ENCODE measurements at regions not wholly inside any gene's neighbourhood (a gene's known extent, or its start where the extent isn't known, plus 50 kb on each side); places are given as distances from the start of the nearest gene placed in this dataset.

- Histone ChIP-seq H3K27ac (ENCODE audit: insufficient read depth in 1 of 2, low read depth in 1 of 2, low read length in 2 of 2, poor library complexity in 1 of 2, severe bottlenecking in 2 of 2) (no peak overlapping the region), H3K36me3 (ENCODE audit: control insufficient read depth in 4 of 4, insufficient read depth in 4 of 4, low read length in 3 of 4) (no peaks in the 10 kb centered on the region), H3K9me3 (ENCODE audit: control extremely low read depth in 1 of 5, control insufficient read depth in 4 of 5, insufficient read depth in 2 of 5, low read depth in 1 of 5, low read length in 4 of 5) (no peaks in the 10 kb centered on the region), H3K4me3 (ENCODE audit: control insufficient read depth in 1 of 7, extremely low read depth in 1 of 7, insufficient read depth in 4 of 7, low read depth in 2 of 7, low read length in 6 of 7) (no peak overlapping the region), H3K27me3 (replicated peaks in 2 of 5; ENCODE audit: control insufficient read depth in 4 of 5, insufficient read depth in 5 of 5, low read length in 4 of 5) (no peaks in the 10 kb centered on the region), H3K4me1 (ENCODE audit: control extremely low read depth in 1 of 4, control insufficient read depth in 4 of 4, insufficient read depth in 4 of 4, low read length in 3 of 4) (no peaks in the 10 kb centered on the region)
- DNase-seq: no peak
- POLR2A ChIA-PET: no interaction called here
- CTCF ChIA-PET: no interaction called here
- 43% methylated on average over 1 of the region's 2 CpGs for WGBS (ENCODE audit: insufficient coverage)
Observed at GRCh38 chrX:14476205-14476604, 53.1 kb upstream of the GLRA2 start.

DNA sequence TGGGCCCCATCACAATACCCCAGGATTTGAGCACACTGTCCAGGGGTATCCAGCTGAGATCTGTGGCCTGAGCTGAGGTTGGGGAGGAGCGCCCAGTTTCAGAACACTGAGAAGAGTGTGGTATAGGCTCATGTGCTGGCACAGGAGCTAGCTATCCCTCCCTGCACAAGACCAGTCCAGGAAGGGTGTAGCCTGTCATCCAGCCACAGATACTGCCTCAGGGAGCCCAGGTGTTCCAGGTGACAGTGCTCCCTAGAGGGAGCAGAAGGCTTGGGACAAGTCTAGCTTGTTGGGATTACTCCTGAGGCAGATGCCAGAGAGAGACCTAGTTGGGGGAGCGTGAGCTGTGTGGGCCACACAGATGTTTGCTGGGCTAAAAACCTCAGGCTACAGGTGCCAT, 79.6 kb upstream of the GLRA2 start:
- no peak overlapping the region for H3K4me3 ChIP-seq (ENCODE audit: control insufficient read depth in 1 of 7, extremely low read depth in 1 of 7, insufficient read depth in 4 of 7, low read depth in 2 of 7, low read length in 6 of 7)
- no peak for DNase-seq
- H3K9me3 ChIP-seq (ENCODE audit: control extremely low read depth in 1 of 5, control insufficient read depth in 4 of 5, insufficient read depth in 2 of 5, low read depth in 1 of 5, low read length in 4 of 5): no peaks in the 10 kb centered on the region
- ChIA-PET POLR2A (no interaction called here), CTCF (no interaction called here)
- H3K4me1 ChIP-seq (ENCODE audit: control extremely low read depth in 1 of 4, control insufficient read depth in 4 of 4, insufficient read depth in 4 of 4, low read length in 3 of 4): no peaks in the 10 kb centered on the region
- H3K27me3 ChIP-seq (replicated peaks in 2 of 5; ENCODE audit: control insufficient read depth in 4 of 5, insufficient read depth in 5 of 5, low read length in 4 of 5): no peaks in the 10 kb centered on the region
- 96% methylated on average over 2 of the region's 2 CpGs for WGBS (ENCODE audit: insufficient coverage)
- H3K27ac ChIP-seq (ENCODE audit: insufficient read depth in 1 of 2, low read depth in 1 of 2, low read length in 2 of 2, poor library complexity in 1 of 2, severe bottlenecking in 2 of 2): no peak overlapping the region
- H3K36me3 ChIP-seq (ENCODE audit: control insufficient read depth in 4 of 4, insufficient read depth in 4 of 4, low read length in 3 of 4): no peaks in the 10 kb centered on the region

- Histone ChIP-seq H3K9me3 (ENCODE audit: control extremely low read depth in 1 of 5, control insufficient read depth in 4 of 5, insufficient read depth in 2 of 5, low read depth in 1 of 5, low read length in 4 of 5) (no peaks in the 10 kb centered on the region), H3K4me3 (ENCODE audit: control insufficient read depth in 1 of 7, extremely low read depth in 1 of 7, insufficient read depth in 4 of 7, low read depth in 2 of 7, low read length in 6 of 7) (no peak overlapping the region), H3K27me3 (replicated peaks in 2 of 5; ENCODE audit: control insufficient read depth in 4 of 5, insufficient read depth in 5 of 5, low read length in 4 of 5) (no peaks in the 10 kb centered on the region), H3K4me1 (ENCODE audit: control extremely low read depth in 1 of 4, control insufficient read depth in 4 of 4, insufficient read depth in 4 of 4, low read length in 3 of 4) (no peaks in the 10 kb centered on the region), H3K36me3 (ENCODE audit: control insufficient read depth in 4 of 4, insufficient read depth in 4 of 4, low read length in 3 of 4) (no peaks in the 10 kb centered on the region), H3K27ac (ENCODE audit: insufficient read depth in 1 of 2, low read depth in 1 of 2, low read length in 2 of 2, poor library complexity in 1 of 2, severe bottlenecking in 2 of 2) (no peak overlapping the region)
- 92% methylated on average over 9 of the region's 9 CpGs for WGBS (ENCODE audit: insufficient coverage)
- ChIA-PET CTCF (no interaction called here), POLR2A (no interaction called here)
- no peak for DNase-seq
Observed at GRCh38 chrX:14448406-14448805, 80.9 kb upstream of the GLRA2 start.

DNA sequence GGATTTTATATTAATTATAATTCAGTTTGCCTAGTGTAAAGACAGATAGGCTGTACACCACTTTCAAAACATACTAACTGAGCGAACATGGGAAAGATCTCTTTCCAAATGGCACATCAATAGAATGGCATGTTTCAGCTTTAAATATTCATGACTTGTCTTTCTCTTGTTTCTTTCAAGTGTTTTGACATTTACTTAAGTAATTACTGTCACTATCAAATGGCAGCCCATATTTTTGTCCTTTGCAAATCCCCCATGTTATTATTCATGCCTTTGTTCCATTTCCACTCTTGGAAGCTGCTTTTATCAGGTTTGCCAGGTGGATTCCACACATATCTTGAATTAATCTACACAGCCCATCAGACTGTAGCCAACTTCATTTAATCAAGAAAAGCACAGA, 89.2 kb upstream of the GLRA2 start:
- Histone ChIP-seq H3K9me3 (ENCODE audit: control extremely low read depth in 1 of 5, control insufficient read depth in 4 of 5, insufficient read depth in 2 of 5, low read depth in 1 of 5, low read length in 4 of 5) (no peaks in the 10 kb centered on the region), H3K27ac (ENCODE audit: insufficient read depth in 1 of 2, low read depth in 1 of 2, low read length in 2 of 2, poor library complexity in 1 of 2, severe bottlenecking in 2 of 2) (no peak overlapping the region), H3K4me3 (ENCODE audit: control insufficient read depth in 1 of 7, extremely low read depth in 1 of 7, insufficient read depth in 4 of 7, low read depth in 2 of 7, low read length in 6 of 7) (no peak overlapping the region), H3K36me3 (ENCODE audit: control insufficient read depth in 4 of 4, insufficient read depth in 4 of 4, low read length in 3 of 4) (no peaks in the 10 kb centered on the region), H3K4me1 (ENCODE audit: control extremely low read depth in 1 of 4, control insufficient read depth in 4 of 4, insufficient read depth in 4 of 4, low read length in 3 of 4) (no peaks in the 10 kb centered on the region), H3K27me3 (replicated peaks in 2 of 5; ENCODE audit: control insufficient read depth in 4 of 5, insufficient read depth in 5 of 5, low read length in 4 of 5) (no peaks in the 10 kb centered on the region)
- ChIA-PET CTCF (no interaction called here), POLR2A (no interaction called here)
- 78% methylated on average over 1 of the region's 1 CpG for WGBS (ENCODE audit: insufficient coverage)
- DNase-seq: no peak

GRCh38 chrX:14427614-14428013, 101.7 kb upstream of the GLRA2 start:
- Histone ChIP-seq H3K9me3 (ENCODE audit: control extremely low read depth in 1 of 5, control insufficient read depth in 4 of 5, insufficient read depth in 2 of 5, low read depth in 1 of 5, low read length in 4 of 5) (no peaks in the 10 kb centered on the region), H3K36me3 (ENCODE audit: control insufficient read depth in 4 of 4, insufficient read depth in 4 of 4, low read length in 3 of 4) (no peaks in the 10 kb centered on the region), H3K4me3 (ENCODE audit: control insufficient read depth in 1 of 7, extremely low read depth in 1 of 7, insufficient read depth in 4 of 7, low read depth in 2 of 7, low read length in 6 of 7) (no peak overlapping the region), H3K4me1 (ENCODE audit: control extremely low read depth in 1 of 4, control insufficient read depth in 4 of 4, insufficient read depth in 4 of 4, low read length in 3 of 4) (no peaks in the 10 kb centered on the region), H3K27ac (ENCODE audit: insufficient read depth in 1 of 2, low read depth in 1 of 2, low read length in 2 of 2, poor library complexity in 1 of 2, severe bottlenecking in 2 of 2) (no peak overlapping the region), H3K27me3 (replicated peaks in 2 of 5; ENCODE audit: control insufficient read depth in 4 of 5, insufficient read depth in 5 of 5, low read length in 4 of 5) (no peaks in the 10 kb centered on the region)
- 44% methylated on average over 1 of the region's 1 CpG for WGBS (ENCODE audit: insufficient coverage)
- POLR2A ChIA-PET: no interaction called here
- CTCF ChIA-PET: no interaction called here
- no peak for DNase-seq

DNA sequence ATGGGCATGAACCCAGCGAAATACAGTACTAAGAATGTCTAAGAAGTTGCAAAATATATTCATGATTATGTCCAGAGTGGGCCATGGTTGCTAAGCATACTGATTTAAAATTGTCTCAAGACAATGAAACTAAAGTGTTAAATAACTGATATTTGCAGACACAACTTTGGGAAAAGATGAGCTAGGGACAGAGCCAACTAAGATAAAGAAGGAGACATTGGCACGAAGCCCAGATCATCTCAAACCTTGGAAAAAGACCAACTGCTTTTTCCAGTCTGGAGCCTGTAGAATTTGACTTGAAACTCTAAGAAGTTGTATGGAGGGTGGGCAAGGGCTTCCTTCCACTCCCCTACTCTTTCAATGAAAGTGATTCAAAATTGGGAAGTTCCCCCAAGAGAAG, 108.5 kb upstream of the GLRA2 start:
- Histone ChIP-seq H3K4me1 (ENCODE audit: control extremely low read depth in 1 of 4, control insufficient read depth in 4 of 4, insufficient read depth in 4 of 4, low read length in 3 of 4) (no peaks in the 10 kb centered on the region), H3K27ac (ENCODE audit: insufficient read depth in 1 of 2, low read depth in 1 of 2, low read length in 2 of 2, poor library complexity in 1 of 2, severe bottlenecking in 2 of 2) (no peak overlapping the region), H3K4me3 (ENCODE audit: control insufficient read depth in 1 of 7, extremely low read depth in 1 of 7, insufficient read depth in 4 of 7, low read depth in 2 of 7, low read length in 6 of 7) (no peak overlapping the region), H3K36me3 (ENCODE audit: control insufficient read depth in 4 of 4, insufficient read depth in 4 of 4, low read length in 3 of 4) (no peaks in the 10 kb centered on the region), H3K27me3 (replicated peaks in 2 of 5; ENCODE audit: control insufficient read depth in 4 of 5, insufficient read depth in 5 of 5, low read length in 4 of 5) (no peaks in the 10 kb centered on the region), H3K9me3 (ENCODE audit: control extremely low read depth in 1 of 5, control insufficient read depth in 4 of 5, insufficient read depth in 2 of 5, low read depth in 1 of 5, low read length in 4 of 5) (no peaks in the 10 kb centered on the region)
- CTCF ChIA-PET: no interaction called here
- POLR2A ChIA-PET: no interaction called here
- WGBS (ENCODE audit: insufficient coverage): 77% methylated on average over 2 of the region's 2 CpGs
- no peak for DNase-seq

- H3K4me3 ChIP-seq (ENCODE audit: control insufficient read depth in 1 of 7, extremely low read depth in 1 of 7, insufficient read depth in 4 of 7, low read depth in 2 of 7, low read length in 6 of 7): no peak overlapping the region
- H3K36me3 ChIP-seq (ENCODE audit: control insufficient read depth in 4 of 4, insufficient read depth in 4 of 4, low read length in 3 of 4): no peaks in the 10 kb centered on the region
- H3K27ac ChIP-seq (ENCODE audit: insufficient read depth in 1 of 2, low read depth in 1 of 2, low read length in 2 of 2, poor library complexity in 1 of 2, severe bottlenecking in 2 of 2): no peak overlapping the region
- peaks cover 0 to 2% (median 0%) of the 10 kb centered on the region in 5 experiments for H3K9me3 ChIP-seq (ENCODE audit: control extremely low read depth in 1 of 5, control insufficient read depth in 4 of 5, insufficient read depth in 2 of 5, low read depth in 1 of 5, low read length in 4 of 5)
- 60% methylated on average over 1 of the region's 1 CpG for WGBS (ENCODE audit: insufficient coverage)
- CTCF ChIA-PET: no interaction called here
- no peak for DNase-seq
- POLR2A ChIA-PET: no interaction called here
- no peaks in the 10 kb centered on the region for H3K4me1 ChIP-seq (ENCODE audit: control extremely low read depth in 1 of 4, control insufficient read depth in 4 of 4, insufficient read depth in 4 of 4, low read length in 3 of 4)
- H3K27me3 ChIP-seq (replicated peaks in 2 of 5; ENCODE audit: control insufficient read depth in 4 of 5, insufficient read depth in 5 of 5, low read length in 4 of 5): no peaks in the 10 kb centered on the region
Observed at GRCh38 chrX:14412686-14413085, 116.7 kb upstream of the GLRA2 start.

DNA sequence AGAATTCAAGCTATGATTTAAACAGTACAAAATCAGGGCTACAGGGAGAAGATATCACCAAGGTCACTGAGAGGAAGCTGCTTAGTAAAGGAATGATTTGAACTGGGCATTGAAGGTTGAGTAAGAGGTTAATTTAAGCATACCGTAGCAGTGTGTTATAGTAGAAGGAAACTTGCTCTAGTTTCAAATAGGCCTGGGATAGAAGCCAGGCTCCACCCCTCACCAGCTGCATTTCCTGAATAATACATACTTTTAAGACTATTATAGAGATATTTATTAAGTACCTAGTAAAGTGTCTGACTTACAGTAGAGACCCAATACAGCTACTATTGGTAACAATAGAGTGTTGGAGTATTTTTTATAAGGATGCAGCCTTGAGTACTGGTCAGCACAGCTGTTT, 118.0 kb upstream of the GLRA2 start:
- ChIA-PET POLR2A (no interaction called here), CTCF (no interaction called here)
- no peaks in the 10 kb centered on the region for H3K27me3 ChIP-seq (replicated peaks in 2 of 5; ENCODE audit: control insufficient read depth in 4 of 5, insufficient read depth in 5 of 5, low read length in 4 of 5)
- H3K4me1 ChIP-seq (ENCODE audit: control extremely low read depth in 1 of 4, control insufficient read depth in 4 of 4, insufficient read depth in 4 of 4, low read length in 3 of 4): no peaks in the 10 kb centered on the region
- H3K4me3 ChIP-seq (ENCODE audit: control insufficient read depth in 1 of 7, extremely low read depth in 1 of 7, insufficient read depth in 4 of 7, low read depth in 2 of 7, low read length in 6 of 7): no peak overlapping the region
- no CpG with 5 or more reads among the region's 1 CpG for WGBS (ENCODE audit: insufficient coverage)
- peaks cover 0 to 2% (median 0%) of the 10 kb centered on the region in 5 experiments for H3K9me3 ChIP-seq (ENCODE audit: control extremely low read depth in 1 of 5, control insufficient read depth in 4 of 5, insufficient read depth in 2 of 5, low read depth in 1 of 5, low read length in 4 of 5)
- DNase-seq: no peak
- no peaks in the 10 kb centered on the region for H3K36me3 ChIP-seq (ENCODE audit: control insufficient read depth in 4 of 4, insufficient read depth in 4 of 4, low read length in 3 of 4)
- no peak overlapping the region for H3K27ac ChIP-seq (ENCODE audit: insufficient read depth in 1 of 2, low read depth in 1 of 2, low read length in 2 of 2, poor library complexity in 1 of 2, severe bottlenecking in 2 of 2)

Measured in common myeloid progenitor, CD34-positive (primary cell).